H9 (cell line): ENCODE measurements at regions not wholly inside any gene's neighbourhood (a gene's known extent, or its start where the extent isn't known, plus 50 kb on each side); places are given as distances from the start of the nearest gene placed in this dataset.
A peak's percentile ranks its signal among the peaks of the same experiment; 100 is the strongest.

Experiments
- DNase-seq: peaks from one replicate; pipeline ENCODE4 v3.0.0-alpha.2; 2017
- H2AFZ ChIP-seq: one replicate; pipeline ENCODE4 v1.6.1; 2013; ENCODE audit warnings: mild to moderate bottlenecking, low read length, control low read depth, moderate library complexity
- H2AK5ac ChIP-seq: 2 replicates; pipeline ENCODE4 v1.6.1; 2013; ENCODE audit warnings: low read length, control low read depth, mixed read lengths; ENCODE audit not compliant: insufficient read length
- H2BK120ac ChIP-seq: one replicate; pipeline ENCODE4 v1.6.1; 2013; ENCODE audit warnings: low read depth, mild to moderate bottlenecking, low read length, control low read depth, inconsistent platforms; ENCODE audit not compliant: poor library complexity, severe bottlenecking
- H2BK12ac ChIP-seq: 2 replicates; pipeline ENCODE4 v1.6.1; 2013; ENCODE audit warnings: low read length, control low read depth, mixed read lengths, low read depth; ENCODE audit not compliant: insufficient read length
- H2BK15ac ChIP-seq: 2 replicates; pipeline ENCODE4 v1.6.1; 2013; ENCODE audit warnings: low read depth, low read length, control low read depth
- H2BK20ac ChIP-seq: one replicate; pipeline ENCODE4 v1.6.1; 2013; ENCODE audit warnings: low read depth, mild to moderate bottlenecking, low read length, control low read depth, inconsistent platforms; ENCODE audit not compliant: poor library complexity, severe bottlenecking
- H2BK5ac ChIP-seq: 2 replicates; pipeline ENCODE4 v1.6.1; 2013; ENCODE audit warnings: low read length, control low read depth, mixed read lengths; ENCODE audit not compliant: insufficient read length
- H3K14ac ChIP-seq: 2 replicates; pipeline ENCODE4 v1.6.1; 2013; ENCODE audit warnings: low read length, control low read depth; ENCODE audit not compliant: insufficient read depth
- H3K18ac ChIP-seq: 2 replicates; pipeline ENCODE4 v1.6.1; 2013; ENCODE audit warnings: low read depth, mild to moderate bottlenecking, mixed read lengths, low read length, control low read depth; ENCODE audit not compliant: insufficient read length
- H3K23ac ChIP-seq: 2 replicates; pipeline ENCODE4 v1.6.1; 2013; ENCODE audit warnings: low read length, control low read depth, mixed read lengths, low read depth; ENCODE audit not compliant: insufficient read length
- H3K23me2 ChIP-seq: 2 replicates; pipeline ENCODE4 v1.6.1; 2013; ENCODE audit warnings: low read depth, mild to moderate bottlenecking, mixed read lengths, low read length, control low read depth; ENCODE audit not compliant: insufficient read length, poor library complexity, severe bottlenecking
- H3K27ac ChIP-seq: 2 replicates; pipeline ENCODE4 v1.5.1; 2013; ENCODE audit warnings: low read length, control low read depth, mixed read lengths, low read depth; ENCODE audit not compliant: insufficient read length
- H3K27me3 ChIP-seq: 2 replicates; pipeline ENCODE4 v1.6.1; 2013; ENCODE audit warnings: low read length, control low read depth, inconsistent platforms; ENCODE audit not compliant: insufficient read depth
- H3K4ac ChIP-seq: 2 replicates; pipeline ENCODE4 v1.6.1; 2013; ENCODE audit warnings: low read depth, mild to moderate bottlenecking, control low read depth, inconsistent platforms, low read length, moderate library complexity
- H3K4me1 ChIP-seq: 2 replicates; pipeline ENCODE4 v1.6.1; 2013; ENCODE audit warnings: low read length, control low read depth, inconsistent platforms; ENCODE audit not compliant: insufficient read depth
- H3K4me2 ChIP-seq: 2 replicates; pipeline ENCODE4 v1.6.1; 2013; ENCODE audit warnings: low read length, control low read depth, mixed read lengths; ENCODE audit not compliant: insufficient read length, insufficient read depth
- H3K56ac ChIP-seq: 2 replicates; pipeline ENCODE4 v1.6.1; 2013; ENCODE audit warnings: low read depth, mild to moderate bottlenecking, mixed read lengths, low read length, control low read depth; ENCODE audit not compliant: insufficient read length
- H3K79me1 ChIP-seq: 2 replicates; pipeline ENCODE4 v1.6.1; 2013; ENCODE audit warnings: low read depth, mild to moderate bottlenecking, moderate library complexity, low read length, control low read depth, inconsistent platforms; ENCODE audit not compliant: insufficient read depth, poor library complexity, severe bottlenecking
- H3K79me2 ChIP-seq: 2 replicates; pipeline ENCODE4 v1.6.1; 2013; ENCODE audit warnings: low read length, control low read depth, inconsistent platforms; ENCODE audit not compliant: insufficient read depth
- H3K9ac ChIP-seq: 2 replicates; pipeline ENCODE4 v1.6.1; 2013; ENCODE audit warnings: low read length, control low read depth, mixed read lengths; ENCODE audit not compliant: insufficient read length; ENCODE audit errors: extremely low read depth
- H3K9me3 ChIP-seq: one replicate; pipeline ENCODE4 v1.6.1; 2013; ENCODE audit warnings: low read depth, low read length, inconsistent platforms; ENCODE audit not compliant: control insufficient read depth
- H3T11ph ChIP-seq: one replicate; pipeline ENCODE4 v1.6.1; 2013; ENCODE audit warnings: mild to moderate bottlenecking, low read length, control low read depth, inconsistent platforms
- H4K20me1 ChIP-seq: one replicate; pipeline ENCODE4 v1.6.1; 2013; ENCODE audit not compliant: control insufficient read depth, insufficient read length, insufficient read depth
- H4K5ac ChIP-seq: 2 replicates; pipeline ENCODE4 v1.6.1; 2013; ENCODE audit warnings: low read depth, mild to moderate bottlenecking, mixed read lengths, low read length, control low read depth; ENCODE audit not compliant: insufficient read length
- H4K8ac ChIP-seq: replicated peaks from 2 replicates; pipeline ENCODE4 v1.6.1; 2013; ENCODE audit warnings: low read length, control low read depth, mixed read lengths, low read depth; ENCODE audit not compliant: insufficient read length
- H4K91ac ChIP-seq: 2 replicates; pipeline ENCODE4 v1.6.1; 2013; ENCODE audit warnings: low read depth, mild to moderate bottlenecking, moderate library complexity, mixed read lengths, low read length, control low read depth; ENCODE audit not compliant: insufficient read length
- H3K27ac Mint-ChIP-seq, 3 experiments: 2 replicates in 2 of 3; 3 replicates in 1 of 3; pipeline ENCODE4 v1.8.0; 2020 to 2021; ENCODE audit warnings: mixed read lengths in 3 of 3, mild to moderate bottlenecking in 1 of 3, moderate library complexity in 1 of 3
- H3K27me3 Mint-ChIP-seq: 2 replicates; pipeline ENCODE4 v1.8.0; 2021; ENCODE audit warnings: low read depth, mild to moderate bottlenecking, moderate library complexity, mixed read lengths
- H3K36me3 Mint-ChIP-seq, 3 experiments: 2 replicates in 2 of 3; 3 replicates in 1 of 3; pipeline ENCODE4 v1.8.0; 2020 to 2021; ENCODE audit warnings: low read depth in 3 of 3, mixed read lengths in 3 of 3; ENCODE audit not compliant: insufficient read depth in 1 of 3
- H3K4me1 Mint-ChIP-seq, 2 experiments: 2 replicates each; pipeline ENCODE4 v1.8.0; 2020; ENCODE audit warnings: mixed read lengths in 2 of 2
- H3K4me3 Mint-ChIP-seq, 2 experiments: 2 replicates in 1 of 2; 3 replicates in 1 of 2; pipeline ENCODE4 v1.8.0; 2020 to 2021; ENCODE audit warnings: mild to moderate bottlenecking in 2 of 2, mixed read lengths in 2 of 2, moderate library complexity in 1 of 2
- H3K9me3 Mint-ChIP-seq, 2 experiments: 2 replicates in 1 of 2; 3 replicates in 1 of 2; pipeline ENCODE4 v1.8.0; 2020; ENCODE audit warnings: mild to moderate bottlenecking in 2 of 2, mixed read lengths in 2 of 2, moderate library complexity in 1 of 2
- WGBS: extraction: QIAGEN DNeasy Blood & Tissue Kit; methylation state at CpG from one replicate; pipeline ENCODE4 v1.1.7; 2013; ENCODE audit warnings: missing lambda C conversion rate, low lambda C conversion rate, mixed read lengths; ENCODE audit not compliant: insufficient read length; ENCODE audit errors: extremely low coverage; 5-methylcytosine and 5-hydroxymethylcytosine counted together
- TF ChIP-seq, protein P1 (sequence below): fragments of 200-600 bp; sonication (generic); conservative IDR thresholded peaks from 3 replicates; pipeline ENCODE4 v1.8.0; 2021; ENCODE audit warnings: antibody characterized with exemption, mild to moderate bottlenecking

DNA sequence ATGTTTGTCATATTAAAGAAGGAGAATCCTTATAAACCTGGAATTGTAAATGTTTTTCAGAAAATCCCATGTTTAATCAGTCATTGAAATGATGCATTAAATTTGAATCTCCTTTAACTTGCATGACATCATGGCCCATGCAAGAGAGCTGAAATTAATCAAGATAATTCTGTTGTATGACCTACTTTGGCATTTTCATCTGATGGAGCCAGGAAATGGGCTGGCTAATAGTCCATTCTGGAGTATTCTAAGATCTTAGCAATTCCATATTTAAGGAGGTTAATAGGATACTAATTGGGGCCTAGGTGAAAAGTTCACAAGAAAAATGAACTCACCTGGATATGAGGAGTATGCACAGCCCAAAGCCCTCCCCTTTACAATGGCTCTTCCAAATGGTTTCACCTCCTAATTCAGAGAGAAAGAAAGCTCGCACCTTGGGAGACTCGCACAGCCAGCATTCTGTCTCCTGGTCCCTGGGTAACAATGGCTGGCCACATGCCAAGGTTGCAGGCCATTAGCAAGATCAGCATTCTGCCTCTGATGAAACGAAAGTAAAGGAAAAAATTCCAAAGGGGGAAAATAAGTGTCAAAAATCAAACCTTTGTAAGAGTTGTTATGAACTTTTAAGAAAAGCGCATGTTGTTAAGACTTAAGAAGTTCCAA is 786.4 kb downstream of the MCTP2 start:
- Histone ChIP-seq H3K4me2 (no peak overlapping the region), H3T11ph (no peak overlapping the region), H3K56ac (no peak overlapping the region), H3K27me3 (no peaks in the 10 kb centered on the region), H3K23ac (no peak overlapping the region), H3K4ac (no peak overlapping the region), H3K9me3 (no peaks in the 10 kb centered on the region), H3K79me2 (no peaks in the 10 kb centered on the region), H3K27ac (no peak overlapping the region), H3K79me1 (no peaks in the 10 kb centered on the region), H3K23me2 (no peaks in the 10 kb centered on the region), H4K91ac (no peak overlapping the region), H3K9ac (no peak overlapping the region), H2AK5ac (no peak overlapping the region), H4K5ac (no peak overlapping the region), H3K14ac (no peak overlapping the region), H2BK5ac (no peak overlapping the region), H4K20me1 (no peaks in the 10 kb centered on the region), H2BK12ac (no peak overlapping the region), H4K8ac (no peak overlapping the region), H2BK120ac (no peak overlapping the region), H2BK15ac (no peak overlapping the region), H3K4me1 (no peaks in the 10 kb centered on the region), H3K18ac (no peak overlapping the region), H2BK20ac (no peak overlapping the region), H2AFZ (no peak overlapping the region)
- H3K27me3 Mint-ChIP-seq: no peaks in the 10 kb centered on the region
- TF ChIP-seq, protein P1, sequence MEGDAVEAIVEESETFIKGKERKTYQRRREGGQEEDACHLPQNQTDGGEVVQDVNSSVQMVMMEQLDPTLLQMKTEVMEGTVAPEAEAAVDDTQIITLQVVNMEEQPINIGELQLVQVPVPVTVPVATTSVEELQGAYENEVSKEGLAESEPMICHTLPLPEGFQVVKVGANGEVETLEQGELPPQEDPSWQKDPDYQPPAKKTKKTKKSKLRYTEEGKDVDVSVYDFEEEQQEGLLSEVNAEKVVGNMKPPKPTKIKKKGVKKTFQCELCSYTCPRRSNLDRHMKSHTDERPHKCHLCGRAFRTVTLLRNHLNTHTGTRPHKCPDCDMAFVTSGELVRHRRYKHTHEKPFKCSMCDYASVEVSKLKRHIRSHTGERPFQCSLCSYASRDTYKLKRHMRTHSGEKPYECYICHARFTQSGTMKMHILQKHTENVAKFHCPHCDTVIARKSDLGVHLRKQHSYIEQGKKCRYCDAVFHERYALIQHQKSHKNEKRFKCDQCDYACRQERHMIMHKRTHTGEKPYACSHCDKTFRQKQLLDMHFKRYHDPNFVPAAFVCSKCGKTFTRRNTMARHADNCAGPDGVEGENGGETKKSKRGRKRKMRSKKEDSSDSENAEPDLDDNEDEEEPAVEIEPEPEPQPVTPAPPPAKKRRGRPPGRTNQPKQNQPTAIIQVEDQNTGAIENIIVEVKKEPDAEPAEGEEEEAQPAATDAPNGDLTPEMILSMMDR: no peak
- peak; percentile 44 for DNase-seq
- H3K4me3 Mint-ChIP-seq: no peak overlapping the region
- peak overlapping the region in 1 of 3 experiments; percentile 42; a peak in 3 of 7 replicates for H3K27ac Mint-ChIP-seq
- peaks cover 14 to 21% of the 10 kb centered on the region in 2 experiments for H3K4me1 Mint-ChIP-seq
- no CpG with 5 or more reads among the region's 4 CpGs for WGBS
- no peaks in the 10 kb centered on the region; a peak in 1 of 5 replicates for H3K9me3 Mint-ChIP-seq
- no peaks in the 10 kb centered on the region; a peak in 1 of 7 replicates for H3K36me3 Mint-ChIP-seq
